Stimulated activated CD8-positive, alpha-beta memory T cell treated with anti-CD3 and anti-CD28 coated beads, Interleukin-15, amount 100 ng/mL, for 4 hours (primary cell): ENCODE measurements at regions not wholly inside any gene's neighbourhood (a gene's known extent, or its start where the extent isn't known, plus 50 kb on each side); places are given as distances from the start of the nearest gene placed in this dataset.
"Not testable (repeated sequence)": the region's sequence is repeated elsewhere in the genome, so short reads cannot be mapped to it uniquely, and the experiment has no call there.

Experiments
- DNase-seq, 2 donors: peaks; one replicate each; pipeline ENCODE4 v3.0.0-alpha.2; 2020; ENCODE audit warnings: low read depth in 2 of 2

- no peak for DNase-seq
Observed at GRCh38 chr13:44848920-44849676, 140.2 kb downstream of the NUFIP1 start.

- not testable (repeated sequence) for DNase-seq
Observed at GRCh38 chr13:44845281-44846058, 143.8 kb downstream of the NUFIP1 start.

- no peak for DNase-seq
Observed at GRCh38 chr13:44844786-44845185, 144.5 kb downstream of the NUFIP1 start.

GRCh38 chr13:44843403-44843802 is 145.9 kb downstream of the NUFIP1 start:
- no peak for DNase-seq

- no peak for DNase-seq
Observed at GRCh38 chr13:44842158-44842557, 147.1 kb downstream of the NUFIP1 start.

GRCh38 chr13:44840131-44840530 is 149.1 kb downstream of the NUFIP1 start:
- no peak for DNase-seq

GRCh38 chr13:44837250-44837649 is 152.0 kb downstream of the NUFIP1 start:
- no peak for DNase-seq

- no peak for DNase-seq
Observed at GRCh38 chr13:44834404-44834803, 154.9 kb downstream of the NUFIP1 start.

GRCh38 chr13:44833626-44834025 is 155.6 kb downstream of the NUFIP1 start:
- DNase-seq = no peak

GRCh38 chr13:44833139-44833538 is 156.1 kb downstream of the NUFIP1 start:
- no peak for DNase-seq

GRCh38 chr13:44826591-44827350 is 162.5 kb downstream of the NUFIP1 start:
- no peak for DNase-seq

GRCh38 chr13:44825953-44826352 is 163.3 kb downstream of the NUFIP1 start:
- no peak for DNase-seq

- not testable (repeated sequence) for DNase-seq
Observed at GRCh38 chr13:44823555-44823954, 165.7 kb downstream of the NUFIP1 start.

GRCh38 chr13:44822291-44822690 is 167.0 kb downstream of the NUFIP1 start:
- no peak for DNase-seq

GRCh38 chr13:44819772-44820171 is 169.5 kb downstream of the NUFIP1 start:
- no peak for DNase-seq

- no peak for DNase-seq
Observed at GRCh38 chr13:44819245-44819644, 170.0 kb downstream of the NUFIP1 start.

GRCh38 chr13:44818428-44818827 is 170.8 kb downstream of the NUFIP1 start:
- no peak for DNase-seq

GRCh38 chr13:44818016-44818415 is 171.3 kb downstream of the NUFIP1 start:
- no peak for DNase-seq

GRCh38 chr13:44817131-44817671 is 172.1 kb downstream of the NUFIP1 start:
- no peak for DNase-seq

GRCh38 chr13:44816701-44817100 is 172.6 kb downstream of the NUFIP1 start:
- DNase-seq = no peak

- no peak for DNase-seq
Observed at GRCh38 chr13:44815623-44816022, 173.6 kb downstream of the NUFIP1 start.

GRCh38 chr13:44814836-44815235 is 174.4 kb downstream of the NUFIP1 start:
- no peak for DNase-seq
